Gastrocnemius medialis (tissue), 4 donors: ENCODE measurements at regions not wholly inside any gene's neighbourhood (a gene's known extent, or its start where the extent isn't known, plus 50 kb on each side); places are given as distances from the start of the nearest gene placed in this dataset.

Experiments
- ATAC-seq, 2 donors: fragments of 150-250 bp; one replicate each; pipeline ENCODE4 v1.9.1; 2016
- DNase-seq, 2 donors: peaks; one replicate each; pipeline ENCODE4 v3.0.0-alpha.2; 2019
- H3K27ac ChIP-seq, 4 donors: fragments of 200-600 bp; sonication (generic); 1 replicate in 1 of 4; 2 replicates in 3 of 4; pipeline ENCODE4 v1.5.1; 2016 to 2018; ENCODE audit warnings: mild to moderate bottlenecking in 2 of 4, moderate library complexity in 1 of 4
- H3K27me3 ChIP-seq, 3 donors: fragments of 200-600 bp; sonication (generic) in 2 of 3; 1 replicate in 1 of 3; 2 replicates in 2 of 3; pipeline versions ENCODE4 v1.5.1 to v1.6.0; 2016 to 2019; ENCODE audit warnings: mild to moderate bottlenecking in 1 of 3, moderate library complexity in 1 of 3
- H3K36me3 ChIP-seq, 2 donors: fragments of 200-600 bp; sonication (generic) in 1 of 2; one replicate each; pipeline ENCODE4 v1.5.1; 2017 to 2018
- H3K4me1 ChIP-seq, 2 donors: fragments of 200-600 bp; sonication (generic) in 1 of 2; one replicate each; pipeline ENCODE4 v1.5.1; 2016 to 2017; ENCODE audit warnings: mild to moderate bottlenecking in 2 of 2
- H3K4me3 ChIP-seq, 4 donors: fragments of 200-600 bp; sonication (generic) in 3 of 4; 1 replicate in 1 of 4; 2 replicates in 3 of 4; pipeline ENCODE4 v1.5.1; 2016 to 2019; ENCODE audit warnings: mild to moderate bottlenecking in 2 of 4
- H3K9me3 ChIP-seq, 3 donors: fragments of 200-600 bp; sonication (generic) in 2 of 3; 1 replicate in 1 of 3; 2 replicates in 2 of 3; pipeline ENCODE4 v1.5.1; 2016 to 2019
- POLR2A ChIP-seq, 2 donors: fragments of 450-650 bp; IDR thresholded peaks; one replicate each; pipeline ENCODE4 v1.6.1; 2017; ENCODE audit warnings: antibody characterized with exemption in 2 of 2, mild to moderate bottlenecking in 2 of 2, moderate library complexity in 2 of 2
- in situ Hi-C, 4 donors: fragments of 200-750 bp; cut with MboI; loops; one replicate each; pipeline versions ENCODE4 v1.15.0 to v1.8.0; 2017; ENCODE audit warnings: low sequenced_read_pairs in 4 of 4
- intact Hi-C: fragments of 100-400 bp; cut with DNase I; formaldehyde crosslinking; loops from one replicate; pipeline ENCODE4 v1.15.1; 2023; ENCODE audit warnings: low total_unique reads
- TF ChIP-seq, protein P1 (sequence below), 5 experiments: fragments of 450-650 bp in 3 of 5; fragments of 200-600 bp in 2 of 5; sonication (generic) in 2 of 5; IDR thresholded peaks in 4 of 5; conservative IDR thresholded peaks in 1 of 5; 1 replicate in 4 of 5; 2 replicates in 1 of 5; pipeline ENCODE4 v1.5.1; 2016 to 2019; ENCODE audit warnings: antibody characterized with exemption in 5 of 5, mild to moderate bottlenecking in 3 of 5, moderate library complexity in 3 of 5

DNA sequence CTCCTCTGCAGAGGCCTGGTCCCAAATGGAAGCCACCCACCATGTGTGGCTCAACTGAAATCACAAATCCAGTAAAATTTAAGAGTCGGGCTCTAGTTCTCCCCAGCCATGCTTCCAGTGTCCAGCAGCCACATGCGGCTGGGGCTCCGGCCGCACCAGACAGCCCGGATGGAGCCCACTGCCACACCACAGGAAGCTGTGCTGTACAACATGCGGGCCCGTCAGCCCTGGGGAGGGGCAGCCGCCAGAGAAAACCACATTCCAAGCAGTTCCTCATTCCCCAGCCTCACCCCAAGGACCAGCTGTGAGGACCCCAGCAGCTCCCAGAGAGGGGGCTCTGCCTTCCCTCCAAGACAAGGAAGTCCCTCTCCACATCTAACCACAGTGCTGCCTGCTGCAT, 135.0 kb downstream of the NCOR2 start:
- DNase-seq: no peak
- Histone ChIP-seq H3K9me3 (no peaks in the 10 kb centered on the region), H3K4me1 (peaks cover 28 to 29% of the 10 kb centered on the region in 2 donors), H3K27me3 (no peaks in the 10 kb centered on the region), H3K36me3 (peaks cover 0 to 15% of the 10 kb centered on the region in 2 donors), H3K27ac (peak overlapping the region; percentile 81 to 87 (median 85)), H3K4me3 (no peak overlapping the region)
- in situ Hi-C loops: no loop called here
- TF ChIP-seq, protein P1, sequence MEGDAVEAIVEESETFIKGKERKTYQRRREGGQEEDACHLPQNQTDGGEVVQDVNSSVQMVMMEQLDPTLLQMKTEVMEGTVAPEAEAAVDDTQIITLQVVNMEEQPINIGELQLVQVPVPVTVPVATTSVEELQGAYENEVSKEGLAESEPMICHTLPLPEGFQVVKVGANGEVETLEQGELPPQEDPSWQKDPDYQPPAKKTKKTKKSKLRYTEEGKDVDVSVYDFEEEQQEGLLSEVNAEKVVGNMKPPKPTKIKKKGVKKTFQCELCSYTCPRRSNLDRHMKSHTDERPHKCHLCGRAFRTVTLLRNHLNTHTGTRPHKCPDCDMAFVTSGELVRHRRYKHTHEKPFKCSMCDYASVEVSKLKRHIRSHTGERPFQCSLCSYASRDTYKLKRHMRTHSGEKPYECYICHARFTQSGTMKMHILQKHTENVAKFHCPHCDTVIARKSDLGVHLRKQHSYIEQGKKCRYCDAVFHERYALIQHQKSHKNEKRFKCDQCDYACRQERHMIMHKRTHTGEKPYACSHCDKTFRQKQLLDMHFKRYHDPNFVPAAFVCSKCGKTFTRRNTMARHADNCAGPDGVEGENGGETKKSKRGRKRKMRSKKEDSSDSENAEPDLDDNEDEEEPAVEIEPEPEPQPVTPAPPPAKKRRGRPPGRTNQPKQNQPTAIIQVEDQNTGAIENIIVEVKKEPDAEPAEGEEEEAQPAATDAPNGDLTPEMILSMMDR (IDR thresholded peaks at IDR 0.05 in 4 of 5, conservative IDR thresholded peaks at IDR 0.05 in 1 of 5): no peak
- no peak for TF ChIP-seq POLR2A (IDR thresholded peaks at IDR 0.05)
- no peak for ATAC-seq
- intact Hi-C loops: loop anchor here (2.0 kb wide), 2 partner anchors 22 to 46 kb away; no protein-coding TSS in a partner anchor

DNA sequence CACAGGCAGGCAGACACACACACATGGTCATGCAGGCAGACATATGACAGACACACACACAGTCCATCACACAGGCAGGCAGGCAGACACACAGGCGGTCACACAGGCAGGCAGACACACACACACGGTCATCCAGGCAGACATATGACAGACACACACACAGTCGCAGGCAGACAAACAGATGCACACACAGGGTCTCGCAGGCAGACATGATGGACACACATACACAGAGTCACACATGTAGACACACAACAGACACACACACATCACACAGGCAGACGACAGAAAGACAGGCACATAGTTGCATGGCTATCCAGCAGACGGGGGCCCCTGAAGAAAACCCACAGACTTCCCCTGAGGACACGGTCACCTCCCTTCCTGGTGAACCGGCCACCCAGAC, 135.4 kb downstream of the NCOR2 start:
- peak overlapping the region; percentile 81 to 87 (median 85) for H3K27ac ChIP-seq
- peaks cover 28 to 29% of the 10 kb centered on the region in 2 donors for H3K4me1 ChIP-seq
- H3K27me3 ChIP-seq: no peaks in the 10 kb centered on the region
- H3K4me3 ChIP-seq: no peak overlapping the region
- in situ Hi-C loops: no loop called here
- no peak for DNase-seq
- intact Hi-C loops: loop anchor here (2.0 kb wide), 2 partner anchors 21 to 45 kb away; no protein-coding TSS in a partner anchor
- TF ChIP-seq, protein P1 (IDR thresholded peaks at IDR 0.05 in 4 of 5, conservative IDR thresholded peaks at IDR 0.05 in 1 of 5): no peak
- no peak for TF ChIP-seq POLR2A (IDR thresholded peaks at IDR 0.05)
- peaks cover 0 to 15% of the 10 kb centered on the region in 2 donors for H3K36me3 ChIP-seq
- ATAC-seq: no peak
- H3K9me3 ChIP-seq: no peaks in the 10 kb centered on the region

DNA sequence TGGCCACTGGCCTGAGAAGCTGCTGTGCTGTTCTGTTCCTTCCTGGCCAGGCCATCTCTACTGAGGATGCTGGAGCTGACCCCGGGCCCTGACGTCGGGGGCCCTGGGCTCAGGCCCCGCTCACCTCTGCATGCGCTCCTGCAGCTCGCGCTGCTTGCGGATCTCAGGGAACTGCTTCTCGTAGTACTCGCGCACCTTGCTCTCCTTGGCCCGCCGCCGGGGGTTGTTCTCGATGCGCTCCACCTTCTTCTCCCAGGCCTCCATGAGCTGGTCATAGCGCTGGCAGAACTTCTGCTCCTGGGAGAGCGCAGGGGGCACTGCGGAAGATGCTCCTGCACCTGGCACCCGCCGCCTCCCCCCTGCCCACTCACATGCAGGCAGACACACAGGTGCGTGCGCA, 135.6 kb downstream of the RFLNA start:
- Histone ChIP-seq H3K4me3 (no peak overlapping the region), H3K36me3 (peaks cover 0 to 30% of the 10 kb centered on the region in 2 donors), H3K4me1 (peaks cover 28 to 29% of the 10 kb centered on the region in 2 donors), H3K27ac (peak overlapping the region in 2 of 4 donors; percentile 60 to 68), H3K27me3 (no peaks in the 10 kb centered on the region), H3K9me3 (no peaks in the 10 kb centered on the region)
- ATAC-seq (no peak), DNase-seq (no peak)
- in situ Hi-C loops (no loop called here), intact Hi-C loops (no loop called here)
- TF ChIP-seq, protein P1 (IDR thresholded peaks at IDR 0.05 in 4 of 5, conservative IDR thresholded peaks at IDR 0.05 in 1 of 5): no peak
- no peak for TF ChIP-seq POLR2A (IDR thresholded peaks at IDR 0.05)

DNA sequence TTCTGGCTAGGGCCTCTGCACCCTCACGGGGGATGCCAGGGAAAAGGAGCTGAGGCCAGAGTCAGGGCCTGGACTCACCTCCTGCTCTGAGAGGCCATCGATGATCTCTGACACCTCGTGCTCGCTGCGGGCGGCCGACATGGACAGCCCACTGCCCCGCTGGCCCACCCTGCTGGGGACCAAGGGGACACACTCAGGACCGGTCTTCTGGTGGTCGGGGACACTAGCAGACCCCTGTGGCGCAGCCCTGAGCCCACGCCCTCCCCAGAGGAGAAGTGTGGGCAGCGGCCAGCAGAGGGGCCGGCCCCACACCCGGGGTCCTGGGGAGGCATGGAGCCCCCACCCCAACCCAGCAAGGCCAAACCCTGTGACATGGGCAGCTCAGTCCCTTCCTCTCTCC, 134.6 kb downstream of the RFLNA start:
- Histone ChIP-seq H3K9me3 (no peaks in the 10 kb centered on the region), H3K27ac (peak overlapping the region in 3 of 4 donors; percentile 60 to 68 (median 64)), H3K36me3 (peaks cover 0 to 30% of the 10 kb centered on the region in 2 donors), H3K27me3 (no peaks in the 10 kb centered on the region), H3K4me3 (no peak overlapping the region), H3K4me1 (peaks cover 28 to 29% of the 10 kb centered on the region in 2 donors)
- TF ChIP-seq, protein P1 (IDR thresholded peaks at IDR 0.05 in 4 of 5, conservative IDR thresholded peaks at IDR 0.05 in 1 of 5): no peak
- no peak for TF ChIP-seq POLR2A (IDR thresholded peaks at IDR 0.05)
- intact Hi-C loops (no loop called here), in situ Hi-C loops (no loop called here)
- DNase-seq: no peak
- no peak for ATAC-seq

DNA sequence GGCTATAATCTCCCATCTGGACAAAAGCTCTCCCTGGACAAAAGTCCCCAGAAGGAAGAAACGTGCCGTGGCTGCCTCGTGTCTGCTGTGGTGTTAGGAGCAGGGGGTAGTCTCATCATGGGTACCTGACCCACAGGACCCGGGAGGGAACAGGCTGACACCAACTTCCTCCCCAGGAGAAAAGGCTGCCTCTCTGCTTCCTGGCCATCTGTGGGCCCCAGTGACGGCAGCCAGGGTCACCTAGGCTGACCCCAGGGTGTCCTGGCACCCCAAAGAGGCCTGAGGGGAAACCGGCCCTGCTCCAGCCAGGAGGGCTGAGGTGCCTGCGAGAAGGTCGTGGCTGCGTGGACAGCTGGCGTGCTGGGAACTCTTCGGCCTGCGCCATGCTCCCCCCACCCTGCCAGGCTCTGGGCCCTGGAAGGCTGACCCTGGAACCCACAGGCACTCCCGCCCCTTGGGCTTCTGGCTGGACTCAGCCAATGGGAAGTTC, 133.9 kb downstream of the RFLNA start:
- ATAC-seq: no peak
- Histone ChIP-seq H3K9me3 (no peaks in the 10 kb centered on the region), H3K4me3 (no peak overlapping the region), H3K27ac (peak overlapping the region; percentile 48 to 68 (median 62)), H3K4me1 (peaks cover 28 to 33% of the 10 kb centered on the region in 2 donors), H3K36me3 (peaks cover 0 to 30% of the 10 kb centered on the region in 2 donors), H3K27me3 (no peaks in the 10 kb centered on the region)
- in situ Hi-C loops: no loop called here
- no peak for DNase-seq
- intact Hi-C loops: no loop called here
- TF ChIP-seq, protein P1 (IDR thresholded peaks at IDR 0.05 in 4 of 5, conservative IDR thresholded peaks at IDR 0.05 in 1 of 5): no peak
- TF ChIP-seq POLR2A (IDR thresholded peaks at IDR 0.05): no peak
